SK-N-SH (cell line): ENCODE measurements at regions not wholly inside any gene's neighbourhood (a gene's known extent, or its start where the extent isn't known, plus 50 kb on each side); places are given as distances from the start of the nearest gene placed in this dataset.

Source experiments
- CTCF ChIA-PET: fragments of 300-600, 350-600 bp; formaldehyde crosslinking; extraction: SDS; loops from one replicate; lab custom pipeline; 2021; lab: Yijun Ruan, JAX
- POLR2A ChIA-PET: fragments of 350-600 bp; sonication (Branson Sonifier 250); formaldehyde crosslinking; extraction: SDS; loops from one replicate; lab custom pipeline; 2020; ENCODE audit warnings: antibody characterized with exemption, inconsistent platforms; lab: Yijun Ruan, JAX
- DNase-seq: peaks from one replicate; pipeline ENCODE4 v3.0.0; 2012
- H2AFZ ChIP-seq: fragments of 200-600 bp; sonication (generic); 2 replicates; pipeline ENCODE4 v1.8.1; 2016; ENCODE audit warnings: antibody characterized with exemption, mild to moderate bottlenecking, low read depth
- H3F3A ChIP-seq: fragments of 200-600 bp; sonication (generic); replicated peaks from 2 replicates; pipeline ENCODE3; 2016; ENCODE audit warnings: antibody characterized with exemption, mild to moderate bottlenecking; ENCODE audit not compliant: insufficient read depth
- H3K27ac ChIP-seq, 2 experiments: fragments of 200-500 bp in 1 of 2; fragments of 200-600 bp in 1 of 2; sonication (Bioruptor generic) in 1 of 2; sonication (generic), shearing (Covaris generic) in 1 of 2; 2 replicates each; pipeline versions ENCODE4 v1.5.1 to v1.6.1; 2014 to 2016; ENCODE audit warnings: low read depth in 2 of 2, inconsistent platforms in 1 of 2, low read length in 1 of 2, mild to moderate bottlenecking in 1 of 2, mixed read lengths in 1 of 2
- H3K27me3 ChIP-seq: fragments of 200-600 bp; sonication (generic), shearing (Covaris generic); 2 replicates; pipeline ENCODE4 v1.6.1; 2016; ENCODE audit warnings: mixed run types; ENCODE audit not compliant: insufficient read depth
- H3K36me3 ChIP-seq, 2 experiments: fragments of 200-500 bp in 1 of 2; fragments of 200-600 bp in 1 of 2; sonication (Bioruptor generic) in 1 of 2; sonication (generic) in 1 of 2; replicated peaks in 1 of 2; 2 replicates each; pipeline versions ENCODE3 to v1.5.1; 2014 to 2016; ENCODE audit warnings: low read length in 1 of 2, mild to moderate bottlenecking in 1 of 2; ENCODE audit not compliant: insufficient read depth in 2 of 2, control insufficient read depth in 1 of 2
- H3K4me1 ChIP-seq, 2 experiments: fragments of 200-500 bp in 1 of 2; fragments of 200-600 bp in 1 of 2; sonication (Bioruptor generic) in 1 of 2; sonication (generic), shearing (Covaris generic) in 1 of 2; 2 replicates each; pipeline versions ENCODE4 v1.5.1 to v1.6.1; 2014 to 2016; ENCODE audit warnings: low read depth in 1 of 2, low read length in 1 of 2, mixed run types in 1 of 2; ENCODE audit not compliant: insufficient read depth in 2 of 2, control insufficient read depth in 1 of 2
- H3K4me2 ChIP-seq: fragments of 200-600 bp; sonication (generic), shearing (Covaris generic); 2 replicates; pipeline ENCODE4 v1.6.1; 2017; ENCODE audit warnings: mixed run types
- H3K4me3 ChIP-seq, 2 experiments: fragments of 200-500 bp in 1 of 2; fragments of 200-600 bp in 1 of 2; sonication (Bioruptor generic) in 1 of 2; sonication (generic), shearing (Covaris generic) in 1 of 2; 2 replicates each; pipeline versions ENCODE4 v1.5.1 to v1.8.1; 2014 to 2016; ENCODE audit warnings: low read depth in 2 of 2, inconsistent platforms in 1 of 2, low read length in 1 of 2, mild to moderate bottlenecking in 1 of 2, mixed read lengths in 1 of 2, moderate library complexity in 1 of 2
- H3K79me2 ChIP-seq: fragments of 200-600 bp; sonication (generic); 2 replicates; pipeline ENCODE4 v1.8.1; 2017; ENCODE audit warnings: mild to moderate bottlenecking; ENCODE audit not compliant: insufficient read depth
- H3K9ac ChIP-seq: fragments of 200-600 bp; sonication (generic); 2 replicates; pipeline ENCODE4 v1.6.1; 2017; ENCODE audit warnings: mixed run types
- H3K9me2 ChIP-seq: fragments of 200-600 bp; sonication (generic); 2 replicates; pipeline ENCODE4 v1.6.1; 2017; ENCODE audit warnings: mixed run types
- H3K9me3 ChIP-seq: fragments of 200-600 bp; sonication (generic); 2 replicates; pipeline ENCODE4 v1.6.1; 2017; ENCODE audit warnings: mixed run types, mild to moderate bottlenecking, moderate library complexity
- H4K20me1 ChIP-seq: fragments of 200-600 bp; sonication (generic); 2 replicates; pipeline ENCODE4 v1.6.1; 2017; ENCODE audit warnings: mild to moderate bottlenecking, mixed run types; ENCODE audit not compliant: insufficient read depth
- CTCF ChIP-seq: fragments of 200-600 bp; sonication (generic); IDR thresholded peaks from 2 replicates; pipeline ENCODE4 v1.6.1; 2017; ENCODE audit warnings: antibody characterized with exemption, mild to moderate bottlenecking, moderate library complexity
- ELF1 ChIP-seq: IDR thresholded peaks from 2 replicates; pipeline ENCODE4 v1.4.0; 2012
- EP300 ChIP-seq, 2 experiments: IDR thresholded peaks; 2 replicates each; pipeline versions ENCODE4 v1.4.0 to v1.6.1; 2012; ENCODE audit warnings: borderline replicate concordance in 1 of 2, low read depth in 1 of 2, low read length in 1 of 2
- EZH2phosphoT487 ChIP-seq: fragments of 200-600 bp; sonication (generic); IDR thresholded peaks from 2 replicates; pipeline ENCODE4 v1.6.1; 2017; ENCODE audit warnings: low read depth, mixed run types, mild to moderate bottlenecking, antibody characterized with exemption, moderate library complexity, borderline replicate concordance
- FOXM1 ChIP-seq: IDR thresholded peaks from 2 replicates; pipeline ENCODE4 v1.4.0; 2012; ENCODE audit warnings: low read depth, mild to moderate bottlenecking
- GATA2 ChIP-seq: sonication (generic); formaldehyde crosslinking; IDR thresholded peaks from 2 replicates; pipeline ENCODE4 v1.5.0; 2020; ENCODE audit warnings: mild to moderate bottlenecking, missing genetic modification reagents
- IRF3 ChIP-seq: fragments of 150-350 bp; IDR thresholded peaks from 2 replicates; pipeline ENCODE4 v1.6.1; 2016; ENCODE audit warnings: mild to moderate bottlenecking, low read depth, low read length
- MAX ChIP-seq: IDR thresholded peaks from 2 replicates; pipeline ENCODE4 v1.4.0; 2012; ENCODE audit warnings: low read depth
- MEF2A ChIP-seq: IDR thresholded peaks from 2 replicates; pipeline ENCODE4 v1.4.0; 2012; ENCODE audit warnings: low read depth, borderline replicate concordance
- MXI1 ChIP-seq: IDR thresholded peaks from 2 replicates; pipeline ENCODE4 v1.6.1; 2012; ENCODE audit warnings: mild to moderate bottlenecking, low read depth, low read length, improper control_type of control experiment
- NFIC ChIP-seq: IDR thresholded peaks from 2 replicates; pipeline ENCODE4 v1.4.0; 2012; ENCODE audit warnings: borderline replicate concordance
- PBX3 ChIP-seq: IDR thresholded peaks from 2 replicates; pipeline ENCODE4; 2012
- POLR2AphosphoS5 ChIP-seq: IDR thresholded peaks from 2 replicates; pipeline ENCODE4 v1.6.1; 2012; ENCODE audit warnings: low read depth, low read length
- RAD21 ChIP-seq: IDR thresholded peaks from 2 replicates; pipeline ENCODE4 v1.6.1; 2012; ENCODE audit warnings: mild to moderate bottlenecking, low read length
- REST ChIP-seq: IDR thresholded peaks from 2 replicates; pipeline ENCODE4 v1.6.1; 2012; ENCODE audit warnings: mild to moderate bottlenecking, low read depth, low read length, moderate library complexity
- SIN3A ChIP-seq: IDR thresholded peaks from 2 replicates; pipeline ENCODE4 v1.6.1; 2012; ENCODE audit warnings: low read depth, mild to moderate bottlenecking, low read length, moderate library complexity, borderline replicate concordance
- SMC3 ChIP-seq: IDR thresholded peaks from 2 replicates; pipeline ENCODE4 v1.6.1; 2012; ENCODE audit warnings: low read depth, low read length, improper control_type of control experiment
- USF1 ChIP-seq: IDR thresholded peaks from 2 replicates; pipeline ENCODE4 v1.4.0; 2012; ENCODE audit warnings: low read depth, borderline replicate concordance
- USF2 ChIP-seq: fragments of 150-350 bp; IDR thresholded peaks from 2 replicates; pipeline ENCODE4 v1.6.1; 2017; ENCODE audit warnings: antibody characterized with exemption, low read length, low read depth, borderline replicate concordance
- WGBS: methylation state at CpG from one replicate; pipeline ENCODE4 v1.1.6; 2017; ENCODE audit warnings: low lambda C conversion rate; 5-methylcytosine and 5-hydroxymethylcytosine counted together

- Histone ChIP-seq H3K4me1 (no peaks in the 10 kb centered on the region), H3K9me3 (no peaks in the 10 kb centered on the region), H4K20me1 (no peaks in the 10 kb centered on the region), H3K27me3 (peaks cover 18% of the 10 kb centered on the region; the same call in 1 of the 2 replicates), H3K9ac (no peak overlapping the region), H3K36me3 (no peaks in the 10 kb centered on the region), H3K79me2 (no peaks in the 10 kb centered on the region), H3K4me3 (no peak overlapping the region), H3K27ac (no peak overlapping the region), H3F3A (no peaks in the 10 kb centered on the region), H2AFZ (no peak overlapping the region), H3K4me2 (no peak overlapping the region), H3K9me2 (no peaks in the 10 kb centered on the region)
- WGBS, result 6% methylated on average over 3 of the region's 3 CpGs
- ChIA-PET POLR2A (no interaction called here), CTCF (no interaction called here)
- no peak for DNase-seq
- TF ChIP-seq POLR2AphosphoS5 (no peak), SIN3A (no peak), PBX3 (no peak), SMC3 (no peak), REST (no peak), ELF1 (no peak), USF2 (no peak), IRF3 (no peak), FOXM1 (no peak), MEF2A (no peak), MAX (no peak), CTCF (no peak), GATA2 (CRISPR knock-in tag) (no peak), MXI1 (no peak), EZH2phosphoT487 (no peak), NFIC (no peak), RAD21 (no peak), EP300 (IDR thresholded peaks at IDR 0.05; ENCODE audit: borderline replicate concordance in 1 of 2, low read depth in 1 of 2, low read length in 1 of 2) (no peak), USF1 (no peak)
Observed at GRCh38 chr2:88856409-88857135, 165.1 kb downstream of the RPIA start.
